GM21526 (cell line): ENCODE measurements at regions not wholly inside any gene's neighbourhood (a gene's known extent, or its start where the extent isn't known, plus 50 kb on each side); places are given as distances from the start of the nearest gene placed in this dataset.

Experiments
- ATAC-seq: cut with Tn5 transposase; IDR thresholded peaks from one replicate; pipeline ENCODE4 v1.9.1; 2021; ENCODE audit warnings: moderate library complexity; ENCODE audit not compliant: unreplicated experiment, low FRiP score

DNA sequence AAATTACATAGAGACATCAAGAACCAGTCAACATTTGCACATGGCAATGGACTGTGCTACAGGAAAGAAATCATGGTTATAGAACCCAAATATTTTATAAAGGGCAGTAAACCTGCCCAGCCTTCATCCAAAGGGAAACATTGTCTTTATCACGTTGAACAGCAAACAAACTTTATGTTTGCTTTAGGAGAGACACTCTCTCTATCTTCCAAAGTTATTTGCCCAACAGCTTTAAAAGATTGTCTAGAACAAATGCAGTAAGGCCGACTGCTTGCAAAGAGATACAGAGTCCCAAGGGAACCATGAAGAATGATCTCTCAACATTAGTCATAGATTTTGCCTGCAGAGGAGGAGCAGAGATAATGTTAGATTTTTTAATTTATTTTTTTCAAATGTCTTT is 1323.5 kb upstream of the SLC10A2 start:
- no peak for ATAC-seq

DNA sequence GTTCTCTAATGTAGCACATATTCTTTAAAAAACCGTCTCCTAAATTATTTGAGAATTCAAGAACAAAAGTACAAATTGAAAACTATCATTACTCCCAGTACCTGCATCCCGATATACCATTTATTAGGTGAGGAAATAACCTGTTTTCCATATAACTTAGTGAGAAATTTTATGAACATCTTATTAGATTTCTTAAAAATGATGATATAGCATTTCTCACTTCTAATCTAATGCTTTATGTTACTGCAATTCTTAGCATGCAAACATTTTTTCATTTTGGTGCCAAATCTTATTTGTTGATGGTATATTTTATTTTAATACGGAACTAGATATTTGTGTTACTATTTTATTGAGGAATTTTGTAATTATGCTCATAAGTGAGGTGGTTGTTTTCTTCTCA is 1321.3 kb upstream of the SLC10A2 start:
- ATAC-seq, result no peak

DNA sequence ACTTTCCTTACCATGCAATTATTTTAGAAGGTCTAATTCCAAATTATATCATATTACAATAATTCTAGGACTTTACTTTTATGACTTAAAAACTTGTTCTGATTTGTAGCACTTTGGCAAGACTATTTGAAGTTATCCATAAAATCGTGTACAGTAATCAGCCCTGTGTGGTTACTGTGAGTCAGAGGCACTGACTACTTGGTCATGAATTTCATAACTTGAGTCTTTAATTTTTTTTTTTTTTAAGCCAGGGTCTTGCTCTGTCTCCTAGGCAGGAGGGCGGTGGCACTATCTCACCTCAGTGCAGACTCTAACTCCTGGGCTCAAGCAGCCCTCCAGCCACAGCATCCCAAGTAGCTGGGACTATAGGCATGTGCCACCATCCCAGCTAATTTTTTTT is 1319.2 kb upstream of the SLC10A2 start:
- ATAC-seq, result no peak

DNA sequence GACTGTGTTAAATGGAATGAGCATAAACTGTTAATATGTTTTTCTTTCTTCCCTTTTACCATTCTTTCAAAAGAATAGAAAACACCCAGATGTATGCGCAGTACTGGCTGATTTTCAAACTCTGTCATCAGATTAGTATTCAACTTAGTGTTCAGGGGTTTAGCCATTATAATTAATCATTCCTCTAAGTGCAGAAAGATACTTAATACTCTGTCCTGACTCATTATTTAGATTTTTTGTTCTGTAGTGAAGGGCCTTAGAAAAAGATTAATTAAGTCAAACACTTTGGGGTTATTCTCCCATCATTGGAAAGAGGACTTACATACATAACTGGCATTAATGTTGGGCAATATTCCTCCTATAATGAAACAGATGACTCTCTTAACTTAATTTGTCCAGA is 1316.7 kb upstream of the SLC10A2 start:
- no peak for ATAC-seq

DNA sequence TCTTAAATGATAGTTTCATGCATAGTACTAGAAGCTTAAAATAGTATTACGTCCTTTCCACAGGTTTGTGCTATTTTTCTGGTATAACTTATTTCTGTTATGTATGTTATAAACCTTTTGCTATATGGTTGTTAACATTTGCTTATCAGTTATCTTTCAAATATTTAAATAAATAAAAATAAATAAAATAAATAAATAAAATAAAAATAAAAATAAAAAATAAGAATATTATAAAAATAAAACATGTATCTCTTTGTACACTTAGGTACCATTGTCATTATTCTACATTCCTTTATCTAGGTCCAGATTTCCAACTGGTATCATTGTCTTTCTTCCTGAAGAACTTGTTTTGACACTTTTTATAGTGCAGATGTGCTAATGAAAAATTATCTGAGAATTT is 1310.4 kb upstream of the SLC10A2 start:
- no peak for ATAC-seq

DNA sequence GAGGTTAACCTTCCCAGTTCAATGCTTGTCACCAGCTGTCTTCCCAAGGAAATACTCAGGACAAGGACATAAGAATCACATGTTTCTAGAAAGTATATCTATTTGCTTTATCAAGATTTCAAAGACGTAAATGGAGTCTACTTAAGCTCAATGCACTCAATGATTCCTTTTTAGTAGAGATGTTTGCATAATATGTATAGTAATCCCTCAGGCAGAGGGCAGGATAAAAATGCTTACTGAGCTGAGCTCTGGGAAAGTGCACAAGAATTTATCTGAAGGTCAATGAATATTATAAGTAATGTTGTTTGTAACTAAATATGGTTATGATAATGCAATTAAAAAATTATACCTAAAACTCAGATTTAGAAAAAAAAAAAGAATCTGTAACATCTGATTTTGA is 1309.4 kb upstream of the SLC10A2 start:
- no peak for ATAC-seq

DNA sequence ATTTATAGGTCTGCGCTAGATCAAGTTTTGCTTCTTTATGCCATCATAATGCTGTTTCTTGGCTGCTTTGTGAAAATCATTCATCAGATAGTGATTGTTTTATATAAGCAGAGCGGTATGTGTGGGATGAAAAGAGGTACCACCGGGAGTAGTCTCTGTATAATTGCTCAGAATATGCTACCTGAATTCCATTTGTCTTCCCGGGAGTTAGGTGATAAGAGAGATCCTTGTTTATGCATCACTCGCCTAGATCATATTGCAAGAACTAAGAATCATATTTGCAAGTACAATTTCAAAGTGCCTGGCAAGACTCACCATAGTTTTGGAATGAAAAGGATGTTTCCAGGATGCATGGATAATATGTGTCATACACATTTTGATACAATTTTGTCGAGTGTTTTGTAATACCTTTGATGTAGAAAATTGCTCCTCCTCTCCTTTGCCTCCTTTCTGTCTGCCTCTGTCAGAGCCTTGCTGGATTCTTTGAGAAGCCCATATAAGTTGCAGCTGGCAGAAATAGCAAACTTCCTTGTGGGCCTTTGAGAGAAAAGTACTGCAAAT is 1306.0 kb upstream of the SLC10A2 start:
- ATAC-seq, result no peak

DNA sequence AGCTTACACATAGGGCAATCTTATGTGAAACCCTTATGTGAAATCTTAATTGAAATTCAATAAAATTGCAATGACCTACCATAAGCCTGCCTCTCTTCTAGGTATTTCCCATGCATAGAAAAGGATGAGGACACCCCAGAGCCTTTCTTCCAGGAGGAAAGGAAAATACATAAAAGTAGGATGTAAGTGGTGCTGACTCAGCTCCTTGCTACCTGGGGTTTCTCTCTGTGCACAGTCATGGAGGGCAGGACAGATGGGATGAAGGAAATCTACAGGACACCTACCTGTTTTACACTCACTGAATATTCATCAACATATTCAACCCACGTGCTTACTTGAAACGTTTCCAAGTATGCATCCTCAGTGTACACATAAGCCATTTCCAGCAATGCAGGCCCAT is 1299.2 kb upstream of the SLC10A2 start:
- ATAC-seq, result no peak

DNA sequence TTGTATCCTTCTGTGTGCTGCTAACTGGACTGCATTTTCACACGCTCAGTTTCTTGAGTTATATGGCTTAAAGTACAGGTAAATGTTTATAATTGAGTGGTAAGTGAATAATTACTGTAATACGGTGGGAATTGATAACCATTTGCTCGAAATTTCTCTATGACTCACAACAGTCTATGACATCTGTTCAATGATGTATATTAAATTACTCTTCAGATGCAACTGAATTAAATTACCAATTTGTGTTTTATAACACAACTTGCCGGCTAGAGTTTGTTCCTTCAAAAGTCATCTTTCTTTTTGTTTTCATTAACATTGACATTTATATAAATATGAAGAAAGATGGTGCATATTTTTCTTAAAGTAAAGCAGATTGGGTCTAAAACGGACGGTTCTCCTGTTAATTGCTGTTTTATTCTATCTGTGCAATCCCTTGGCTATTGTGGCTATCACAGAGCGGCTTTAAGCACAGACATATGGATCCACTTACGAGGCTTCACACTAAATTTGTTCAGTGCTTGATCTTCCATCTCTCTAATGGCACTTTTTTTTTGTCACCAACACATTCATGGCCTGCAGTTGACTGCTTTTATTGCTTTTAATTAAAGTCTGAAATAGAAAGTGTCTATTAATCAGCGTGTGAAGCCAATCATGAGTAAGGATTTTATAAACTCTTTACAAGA is 1291.6 kb upstream of the SLC10A2 start:
- ATAC-seq, result no peak

DNA sequence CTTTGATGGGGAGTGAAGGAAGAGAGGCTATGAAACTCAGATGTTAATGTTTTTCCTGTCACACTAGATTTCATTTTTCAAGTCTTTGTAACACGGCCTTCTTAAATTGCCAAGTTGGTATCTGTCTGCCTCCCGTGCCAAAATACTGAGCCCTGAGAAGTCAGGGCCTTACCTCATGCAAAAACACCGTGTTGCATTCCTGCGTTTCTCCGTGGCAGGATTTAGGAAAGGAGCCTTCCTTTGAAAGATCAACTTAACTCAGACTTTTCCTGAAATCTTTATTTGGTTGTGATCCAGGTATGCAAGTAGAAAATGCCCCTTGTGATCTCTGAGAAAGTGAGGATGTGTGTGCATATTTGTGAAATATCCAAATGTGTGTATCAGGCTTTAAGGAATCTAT is 1291.0 kb upstream of the SLC10A2 start:
- ATAC-seq, result no peak

DNA sequence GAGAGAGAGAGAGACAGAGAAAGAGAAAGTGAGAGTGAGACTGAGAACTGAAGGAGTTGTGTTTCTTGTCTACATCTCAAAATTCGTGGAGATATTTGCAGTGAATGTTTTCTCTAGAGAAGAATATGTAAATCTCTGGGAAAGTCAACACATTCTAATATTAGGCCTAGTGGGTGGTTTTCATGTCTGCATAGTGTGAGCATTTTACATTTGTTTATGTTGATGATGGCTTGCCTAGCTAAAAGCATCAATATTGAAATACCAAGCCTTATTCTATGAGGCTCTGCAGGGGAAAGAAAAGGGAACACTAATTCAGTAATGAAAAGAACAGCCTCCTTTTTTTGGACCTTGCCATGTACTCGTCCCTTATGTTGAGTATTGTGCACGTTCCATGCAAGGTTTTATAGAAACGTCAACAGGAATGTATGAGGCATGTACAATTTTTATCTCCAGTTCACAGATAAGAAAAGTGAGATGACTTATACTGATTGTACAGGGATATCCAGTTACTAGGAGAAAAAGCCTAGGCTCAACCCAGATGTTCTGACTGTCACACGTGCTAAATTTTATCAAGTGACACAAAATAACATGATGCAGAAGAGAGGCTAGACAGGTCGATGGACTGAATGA is 1288.9 kb upstream of the SLC10A2 start:
- ATAC-seq, result no peak

DNA sequence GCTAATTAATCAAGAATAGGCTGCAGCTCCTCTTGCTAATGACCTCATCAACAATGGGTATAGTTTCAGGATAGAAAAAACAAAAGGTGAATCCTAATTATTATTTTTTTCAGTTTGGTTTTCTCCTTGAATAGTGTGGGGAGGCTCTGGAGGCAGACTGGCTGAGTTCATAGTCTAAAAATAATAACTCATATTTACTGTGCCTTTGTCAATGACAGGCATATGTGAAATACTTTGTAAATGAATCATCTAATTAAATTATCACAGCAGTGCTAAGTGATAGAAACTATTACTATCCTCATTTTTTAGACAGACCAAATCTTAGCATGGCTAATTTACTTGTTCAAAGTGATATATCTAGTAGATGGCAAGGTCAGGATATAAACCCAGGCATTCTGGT is 1261.0 kb upstream of the SLC10A2 start:
- ATAC-seq, result no peak

DNA sequence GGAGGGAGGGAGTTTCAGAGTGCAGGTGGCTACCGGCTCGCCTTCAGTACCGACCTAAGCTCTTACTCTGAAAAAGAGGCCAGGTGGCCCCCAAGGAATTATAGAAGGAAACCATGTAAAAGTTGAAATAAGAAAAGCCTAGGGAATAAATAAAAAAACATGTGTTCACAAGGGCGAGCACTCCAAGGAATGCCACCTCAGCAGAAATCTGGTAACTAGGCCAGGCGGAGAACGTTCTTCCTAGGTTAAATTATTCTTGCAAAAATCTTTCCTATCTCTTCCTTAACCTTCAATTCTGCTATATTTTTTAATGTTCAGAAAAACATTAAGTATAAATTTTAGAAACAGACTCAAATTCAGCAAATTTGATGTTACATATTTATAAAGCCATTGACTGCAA is 1260.3 kb upstream of the SLC10A2 start:
- ATAC-seq, result no peak

DNA sequence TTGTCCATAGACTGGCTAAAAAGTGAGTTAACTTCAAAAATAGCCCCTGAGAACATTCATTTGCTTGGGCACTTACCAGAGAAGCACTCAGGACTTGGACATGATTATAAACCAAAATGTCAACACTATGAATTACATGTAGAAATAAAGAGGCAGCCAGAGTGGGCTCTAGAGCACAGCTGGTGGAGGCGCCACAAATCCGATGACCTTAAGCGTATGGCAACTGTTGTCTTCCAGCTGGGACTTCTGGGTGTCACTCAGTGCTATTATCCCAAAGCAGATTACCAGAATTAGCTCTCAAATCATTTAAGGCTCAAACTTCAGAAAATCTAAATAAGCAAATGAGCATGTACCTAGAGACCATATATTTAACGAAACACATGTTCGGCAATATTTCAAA is 1255.5 kb upstream of the SLC10A2 start:
- ATAC-seq, result no peak

DNA sequence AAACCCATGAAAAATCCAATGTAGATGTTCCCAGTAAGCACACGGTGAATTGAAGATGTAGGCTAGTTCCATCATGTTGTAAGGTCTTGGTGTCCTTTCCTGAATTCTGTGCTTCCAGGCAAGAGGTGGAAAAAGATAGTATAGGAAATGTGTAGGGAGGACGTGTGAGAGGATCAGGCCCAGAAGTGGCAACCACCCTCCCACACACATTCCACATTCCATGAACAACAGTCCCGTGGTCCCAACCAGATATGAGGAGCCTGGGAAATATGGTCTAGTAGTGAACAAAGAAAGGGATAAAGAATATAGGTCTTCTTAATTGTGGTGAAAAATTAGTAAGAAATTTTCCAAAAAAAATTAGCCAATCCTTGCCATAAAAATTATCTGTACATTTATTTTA is 1254.2 kb upstream of the SLC10A2 start:
- ATAC-seq, result no peak

DNA sequence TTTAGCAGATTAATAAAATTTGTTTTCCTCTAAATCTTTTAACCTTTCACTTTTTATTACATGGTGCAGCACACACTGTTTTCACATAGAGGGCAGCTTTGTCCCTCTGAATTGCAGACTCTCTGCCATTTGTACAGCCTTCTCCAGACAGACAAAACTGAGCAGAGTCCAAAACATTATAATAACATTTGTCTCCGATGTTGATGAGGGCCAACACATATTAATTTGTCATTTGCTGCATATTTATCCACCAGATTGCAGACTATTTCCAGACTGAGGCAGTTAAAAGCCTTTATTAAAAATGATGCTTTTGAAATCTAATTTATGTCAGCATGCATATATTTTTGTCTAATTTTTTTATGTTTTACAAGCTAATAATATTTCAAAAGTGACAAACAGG is 1251.9 kb upstream of the SLC10A2 start:
- ATAC-seq, result no peak

DNA sequence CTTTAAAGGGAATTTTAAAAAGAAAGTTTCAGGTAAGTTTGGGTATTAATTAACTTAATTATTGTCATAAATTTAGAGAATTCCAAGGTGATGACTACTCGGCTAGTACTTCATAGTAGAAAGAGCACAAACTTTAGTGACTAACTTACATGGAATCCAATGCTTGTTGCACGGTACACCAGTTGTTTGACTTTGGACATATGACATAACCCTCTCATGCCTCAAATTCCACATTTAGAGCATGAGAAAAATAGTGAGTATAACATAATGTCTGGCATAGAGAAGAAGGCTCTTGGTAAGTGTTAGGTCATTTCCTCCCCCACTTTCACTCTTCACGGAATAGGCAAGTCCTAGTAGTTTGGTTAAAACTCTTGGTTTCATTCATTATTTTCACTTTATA is 1249.4 kb upstream of the SLC10A2 start:
- ATAC-seq, result no peak

DNA sequence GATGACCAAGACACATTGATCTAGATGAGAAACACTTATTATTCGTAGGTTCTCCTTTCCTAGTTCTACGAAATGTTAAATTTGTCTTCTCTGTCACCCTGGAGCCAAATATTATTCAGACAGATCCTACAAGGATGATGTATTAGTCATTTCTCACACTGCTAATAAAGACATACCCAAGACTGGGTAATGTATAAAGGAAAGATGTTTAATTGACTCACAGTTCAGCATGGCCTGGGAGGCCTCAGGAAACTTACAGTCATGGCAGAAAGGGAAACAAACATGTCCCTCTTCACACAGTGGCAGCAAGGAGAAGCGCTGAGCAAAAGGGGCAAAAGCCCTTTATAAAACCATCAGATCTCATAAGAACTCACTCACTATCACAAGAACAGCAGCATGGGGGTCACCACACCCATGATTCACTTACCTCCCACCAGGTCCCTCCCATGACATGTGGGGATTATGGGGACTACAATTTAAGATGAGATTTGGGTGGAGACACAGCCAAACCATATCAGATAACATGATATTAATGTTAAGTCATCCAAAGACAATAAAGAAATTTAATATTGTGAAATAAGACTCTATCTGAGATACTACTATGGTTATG is 1248.8 kb upstream of the SLC10A2 start:
- ATAC-seq, result no peak

DNA sequence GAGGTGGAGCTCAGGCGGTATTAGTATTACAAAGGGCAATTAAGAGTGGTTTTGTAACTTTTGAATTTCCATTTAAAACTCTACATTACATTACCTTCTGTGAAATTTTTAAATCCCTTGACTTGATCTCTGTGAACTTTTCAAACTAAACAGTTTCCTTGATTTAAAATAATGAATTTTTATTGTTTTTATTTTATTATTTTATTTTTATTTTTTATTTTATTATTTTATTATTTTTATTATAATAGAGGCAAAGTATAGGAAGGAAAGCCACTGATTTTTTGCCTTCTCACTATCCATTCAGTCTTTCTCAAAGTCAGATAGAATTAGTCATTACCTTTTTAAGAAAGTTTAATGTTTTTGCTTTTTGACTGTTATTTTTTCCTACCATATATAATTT is 1248.1 kb upstream of the SLC10A2 start:
- no peak for ATAC-seq

DNA sequence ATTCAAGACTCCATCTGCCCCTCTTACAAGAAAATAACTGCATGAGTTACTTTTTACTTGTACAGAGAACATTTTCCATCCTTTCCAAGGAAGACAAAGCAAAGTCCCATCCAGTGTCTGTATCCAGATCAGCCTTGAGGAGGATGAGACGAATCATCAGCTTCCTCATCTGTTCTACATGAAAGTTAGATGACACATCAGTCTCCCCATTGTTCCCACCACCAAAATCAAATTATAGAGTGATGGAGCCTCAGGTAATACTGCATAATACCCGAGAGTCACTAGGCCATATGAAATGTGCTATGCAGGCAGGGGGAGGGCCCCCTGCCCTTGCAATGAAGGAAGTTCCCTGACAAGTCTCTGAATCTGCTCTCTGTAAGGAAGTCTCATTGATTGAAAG is 1244.6 kb upstream of the SLC10A2 start:
- no peak for ATAC-seq

DNA sequence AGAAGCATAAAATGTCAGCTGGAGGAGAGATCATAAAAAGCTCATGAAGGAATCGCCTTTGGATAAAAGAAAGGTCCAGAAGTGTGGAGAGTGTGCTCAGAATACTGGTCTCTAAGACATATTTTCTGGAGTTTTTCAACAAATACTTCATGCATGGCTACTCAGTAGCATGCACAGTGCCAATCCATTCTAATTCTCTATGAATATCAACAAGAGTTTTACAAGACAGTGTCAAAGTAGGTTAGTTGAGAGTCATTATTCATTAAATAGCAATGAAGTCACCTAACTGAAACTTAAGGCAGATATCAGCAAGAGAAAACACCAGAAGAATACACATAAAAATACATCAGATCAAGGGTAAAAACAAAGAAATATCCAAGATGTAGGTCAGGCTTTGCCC is 1243.2 kb upstream of the SLC10A2 start:
- no peak for ATAC-seq
